Psoas muscle (tissue), 7 donors: ENCODE measurements at regions not wholly inside any gene's neighbourhood (a gene's known extent, or its start where the extent isn't known, plus 50 kb on each side); places are given as distances from the start of the nearest gene placed in this dataset.

Experiments used
- ATAC-seq, 4 donors: fragments of 200-7000 bp; cut with Tn5 transposase; one replicate each; pipeline ENCODE4 v1.9.1; 2020; ENCODE audit warnings: moderate library complexity in 3 of 4, mild to moderate bottlenecking in 2 of 4
- DNase-seq, 2 donors: peaks; one replicate each; pipeline ENCODE4 v3.0.0-alpha.2; 2020
- H3K27ac ChIP-seq: fragments of 200-600 bp; one replicate; pipeline ENCODE4 v1.8.0; 2022
- H3K27me3 ChIP-seq, 3 donors: fragments of 200-600 bp in 1 of 3; one replicate each; pipeline versions ENCODE4 v1.6.1 to v1.8.0; 2013 to 2022; ENCODE audit warnings: low read length in 2 of 3, mild to moderate bottlenecking in 2 of 3, moderate library complexity in 1 of 3; ENCODE audit not compliant: insufficient read depth in 3 of 3
- H3K36me3 ChIP-seq, 2 donors: fragments of 200-600 bp in 1 of 2; one replicate each; pipeline versions ENCODE4 v1.6.1 to v1.8.0; 2013 to 2022; ENCODE audit warnings: low read depth in 1 of 2, mild to moderate bottlenecking in 1 of 2, moderate library complexity in 1 of 2; ENCODE audit not compliant: insufficient read depth in 1 of 2
- H3K4me1 ChIP-seq: fragments of 200-600 bp; one replicate; pipeline ENCODE4 v1.8.0; 2022
- H3K4me3 ChIP-seq: fragments of 200-600 bp; one replicate; pipeline ENCODE4 v1.8.0; 2022; ENCODE audit warnings: mild to moderate bottlenecking
- H3K9me3 ChIP-seq: fragments of 200-600 bp; one replicate; pipeline ENCODE4 v1.8.0; 2022
- CTCF ChIP-seq: fragments of 200-600 bp; IDR thresholded peaks from one replicate; pipeline ENCODE4 v1.8.0; 2022; ENCODE audit warnings: antibody characterized with exemption
- WGBS, 3 donors: extraction: QIAGEN DNeasy Blood & Tissue Kit; methylation state at CpG; one replicate each; pipeline versions ENCODE4 v1.1.6 to v1.1.7; 2013; 5-methylcytosine and 5-hydroxymethylcytosine counted together
- intact Hi-C, 2 donors: fragments of 100-400 bp; cut with DNase I; formaldehyde crosslinking; loops; one replicate each; pipeline versions ENCODE4 v1.11.0 to v1.14.2; 2022
- donor health status: healthy with polysubstance abuse.
- donor health status: DM: no; HTN: no; CAD: no; lungs with moderate emphysema.
- donor health status: Bipolar disorder and iron deficiency.
- donor health status: healthy.
- donor health status: DM: yes; HTN: yes; CAD: no.
- donor health status: DM: no; HTN: no; CAD: no.
- donor health status: DM: yes; HTN: yes; CAD: no.

GRCh38 chr13:50729177-50729576 is 114.3 kb downstream of the DLEU7 start:
- DNase-seq = no peak
- Histone ChIP-seq H3K4me3 (no peak overlapping the region), H3K4me1 (no peaks in the 10 kb centered on the region), H3K9me3 (no peaks in the 10 kb centered on the region), H3K36me3 (no peaks in the 10 kb centered on the region), H3K27ac (no peak overlapping the region), H3K27me3 (no peaks in the 10 kb centered on the region)
- ATAC-seq = no peak
- no peak for TF ChIP-seq CTCF
- intact Hi-C loops = no loop called here

- H3K27ac ChIP-seq = no peak overlapping the region
- intact Hi-C loops = no loop called here
- TF ChIP-seq CTCF = no peak
These were observed 112.8 kb downstream of the DLEU7 start for GRCh38 chr13:50730496-50731351.

GRCh38 chr13:50731400-50731799 is 112.1 kb downstream of the DLEU7 start:
- Histone ChIP-seq H3K36me3 (no peaks in the 10 kb centered on the region), H3K4me1 (no peaks in the 10 kb centered on the region), H3K27me3 (no peaks in the 10 kb centered on the region), H3K27ac (no peak overlapping the region), H3K9me3 (no peaks in the 10 kb centered on the region), H3K4me3 (no peak overlapping the region)
- DNase-seq (no peak), ATAC-seq (no peak)
- intact Hi-C loops = no loop called here
- TF ChIP-seq CTCF = no peak

More at GRCh38 chr13:50730496-50731351, 112.8 kb downstream of the DLEU7 start:
- 87 to 93% (median 90%) methylated on average over 4 of the region's 4 CpGs for WGBS, 3 donors
- Histone ChIP-seq H3K4me3 (no peak overlapping the region), H3K9me3 (no peaks in the 10 kb centered on the region), H3K36me3 (no peaks in the 10 kb centered on the region), H3K27me3 (no peaks in the 10 kb centered on the region), H3K4me1 (no peaks in the 10 kb centered on the region)
- ATAC-seq (no peak), DNase-seq (no peak)

GRCh38 chr13:50732712-50733111 is 110.8 kb downstream of the DLEU7 start:
- WGBS, 3 donors = 64 to 98% (median 82%) methylated on average over 3 of the region's 3 CpGs
- H3K27ac ChIP-seq = no peak overlapping the region
- H3K4me1 ChIP-seq = no peaks in the 10 kb centered on the region
- TF ChIP-seq CTCF = no peak
- ATAC-seq (no peak), DNase-seq (no peak)
- H3K27me3 ChIP-seq = no peaks in the 10 kb centered on the region
- H3K9me3 ChIP-seq = no peaks in the 10 kb centered on the region
- H3K36me3 ChIP-seq = no peaks in the 10 kb centered on the region
- H3K4me3 ChIP-seq = no peak overlapping the region
- intact Hi-C loops = no loop called here

GRCh38 chr13:50733392-50733791 is 110.1 kb downstream of the DLEU7 start:
- Histone ChIP-seq H3K27ac (no peak overlapping the region), H3K4me1 (no peaks in the 10 kb centered on the region), H3K27me3 (no peaks in the 10 kb centered on the region), H3K4me3 (no peak overlapping the region), H3K36me3 (no peaks in the 10 kb centered on the region), H3K9me3 (no peaks in the 10 kb centered on the region)
- DNase-seq (no peak), ATAC-seq (no peak)
- no peak for TF ChIP-seq CTCF
- intact Hi-C loops = no loop called here
- WGBS, 3 donors = 90 to 91% (median 90%) methylated on average over 3 of the region's 3 CpGs
